ENCODE measurements at regions not wholly inside any gene's neighbourhood (a gene's known extent, or its start where the extent isn't known, plus 50 kb on each side); places are given as distances from the start of the nearest gene placed in this dataset.

DNA sequence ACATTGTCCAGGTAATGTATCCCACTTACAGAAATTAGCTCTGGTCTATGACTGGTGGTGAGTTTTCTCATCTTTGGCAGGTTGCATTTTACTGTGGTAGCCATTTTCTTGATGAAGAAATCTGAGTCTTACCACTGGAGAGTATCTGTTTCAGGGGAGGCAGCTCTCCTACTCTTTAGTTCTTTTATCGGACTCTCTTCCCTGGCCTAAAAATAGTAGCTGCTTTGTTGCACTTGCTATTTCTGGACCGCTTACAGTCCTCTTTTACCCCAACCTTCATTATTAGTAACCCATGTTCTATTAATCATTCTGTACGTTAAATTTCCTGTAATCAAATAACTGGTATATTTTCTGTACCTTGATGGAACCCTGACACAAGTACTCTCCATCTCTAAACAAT lies 720.8 kb downstream of the PLA2G4A start:
- TF ChIP-seq, protein P1, sequence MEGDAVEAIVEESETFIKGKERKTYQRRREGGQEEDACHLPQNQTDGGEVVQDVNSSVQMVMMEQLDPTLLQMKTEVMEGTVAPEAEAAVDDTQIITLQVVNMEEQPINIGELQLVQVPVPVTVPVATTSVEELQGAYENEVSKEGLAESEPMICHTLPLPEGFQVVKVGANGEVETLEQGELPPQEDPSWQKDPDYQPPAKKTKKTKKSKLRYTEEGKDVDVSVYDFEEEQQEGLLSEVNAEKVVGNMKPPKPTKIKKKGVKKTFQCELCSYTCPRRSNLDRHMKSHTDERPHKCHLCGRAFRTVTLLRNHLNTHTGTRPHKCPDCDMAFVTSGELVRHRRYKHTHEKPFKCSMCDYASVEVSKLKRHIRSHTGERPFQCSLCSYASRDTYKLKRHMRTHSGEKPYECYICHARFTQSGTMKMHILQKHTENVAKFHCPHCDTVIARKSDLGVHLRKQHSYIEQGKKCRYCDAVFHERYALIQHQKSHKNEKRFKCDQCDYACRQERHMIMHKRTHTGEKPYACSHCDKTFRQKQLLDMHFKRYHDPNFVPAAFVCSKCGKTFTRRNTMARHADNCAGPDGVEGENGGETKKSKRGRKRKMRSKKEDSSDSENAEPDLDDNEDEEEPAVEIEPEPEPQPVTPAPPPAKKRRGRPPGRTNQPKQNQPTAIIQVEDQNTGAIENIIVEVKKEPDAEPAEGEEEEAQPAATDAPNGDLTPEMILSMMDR (IDR thresholded peaks at IDR 0.05; ENCODE audit: borderline replicate concordance, extremely low read depth, low read length, poor library complexity, severe bottlenecking): no peak
- no peak for TF ChIP-seq EZH2 (IDR thresholded peaks at IDR 0.05; ENCODE audit: borderline replicate concordance, low read depth, low read length, severe bottlenecking)
